NCI-H2227 treated with DMSO at 0.1 percent for 48 hours (cell line): ENCODE measurements at regions not wholly inside any gene's neighbourhood (a gene's known extent, or its start where the extent isn't known, plus 50 kb on each side); places are given as distances from the start of the nearest gene placed in this dataset.
"Not testable (repeated sequence)": the region's sequence is repeated elsewhere in the genome, so short reads cannot be mapped to it uniquely, and the experiment has no call there.

ENCODE experiments used
- DNase-seq: peaks from one replicate; lab custom pipeline; 2025; lab: John Stamatoyannopoulos, UW

- DNase-seq: no peak
Measured at GRCh38 chr6:144688713-144689112, 403.6 kb downstream of the UTRN start.

- no peak for DNase-seq
Measured at GRCh38 chr6:144689503-144690040, 404.4 kb downstream of the UTRN start.

- DNase-seq: no peak
Measured at GRCh38 chr6:144690133-144690532, 405.0 kb downstream of the UTRN start.

DNA sequence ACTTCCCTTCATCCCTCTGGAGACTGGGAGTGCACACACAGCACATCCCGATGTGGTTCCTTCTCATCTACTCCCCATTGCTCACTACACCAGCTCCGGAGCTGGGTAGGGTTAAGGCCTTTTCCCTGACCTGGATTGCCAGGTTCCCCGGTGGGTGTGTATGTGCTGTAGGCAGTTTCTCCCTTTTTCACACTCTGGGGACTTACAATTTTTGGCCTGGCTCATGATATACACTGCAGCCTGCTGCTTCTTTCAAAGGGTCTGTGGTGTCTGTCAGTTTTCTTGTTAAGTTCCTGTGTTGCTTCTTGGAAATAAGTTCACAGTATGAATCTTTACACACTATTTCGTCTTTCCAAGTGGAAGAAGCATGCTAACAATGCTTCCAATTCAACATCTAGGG is 405.5 kb downstream of the UTRN start:
- DNase-seq: no peak

DNA sequence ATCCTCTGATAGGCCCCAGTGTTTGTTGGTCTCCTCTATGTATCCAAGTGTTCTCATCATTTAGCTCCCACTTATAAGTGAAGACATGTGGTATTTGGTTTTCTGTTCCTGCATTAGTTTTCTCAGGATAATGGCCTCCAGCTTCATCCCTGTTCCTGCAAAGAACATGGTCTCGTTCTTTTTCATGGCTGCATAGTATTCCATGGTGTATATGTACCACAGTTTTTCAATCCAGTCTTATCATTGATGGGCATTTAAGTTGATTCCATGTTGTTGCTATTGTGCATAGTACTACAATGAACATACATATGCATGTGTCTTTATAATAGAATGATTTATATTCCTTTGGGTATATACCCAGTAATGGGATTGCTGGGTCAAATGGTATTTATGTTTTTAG is 406.9 kb downstream of the UTRN start:
- not testable (repeated sequence) for DNase-seq

DNA sequence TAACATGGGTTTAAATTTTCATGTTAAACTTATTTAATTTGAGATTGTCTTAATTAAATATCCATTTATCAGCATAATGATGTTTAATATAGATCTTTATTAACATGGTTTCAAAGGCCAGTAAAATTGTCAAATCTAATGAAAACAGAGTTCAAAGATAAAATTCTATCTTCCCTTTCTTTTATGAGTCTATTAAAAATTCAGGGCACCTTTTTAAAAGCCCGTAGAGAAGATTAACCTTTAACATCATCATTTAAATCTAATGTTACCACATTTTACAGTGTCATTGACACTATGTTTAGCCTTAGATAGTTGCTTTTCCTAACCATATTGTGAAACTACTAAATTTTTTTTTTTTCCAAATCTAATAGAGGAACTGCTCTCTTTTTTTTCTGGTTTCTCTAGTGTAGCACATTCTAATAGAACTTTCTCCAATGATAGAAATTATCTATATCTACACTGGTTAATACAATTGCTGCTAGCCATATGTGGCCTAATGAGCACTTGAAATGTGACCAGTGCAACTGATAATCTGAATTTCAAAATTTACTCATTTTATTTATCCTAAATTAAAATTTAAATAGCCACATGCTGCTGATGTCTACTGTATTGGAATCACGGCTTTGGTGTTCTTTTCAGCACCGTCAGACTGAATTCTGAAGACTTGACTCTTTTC is 410.9 kb downstream of the UTRN start:
- no peak for DNase-seq

DNA sequence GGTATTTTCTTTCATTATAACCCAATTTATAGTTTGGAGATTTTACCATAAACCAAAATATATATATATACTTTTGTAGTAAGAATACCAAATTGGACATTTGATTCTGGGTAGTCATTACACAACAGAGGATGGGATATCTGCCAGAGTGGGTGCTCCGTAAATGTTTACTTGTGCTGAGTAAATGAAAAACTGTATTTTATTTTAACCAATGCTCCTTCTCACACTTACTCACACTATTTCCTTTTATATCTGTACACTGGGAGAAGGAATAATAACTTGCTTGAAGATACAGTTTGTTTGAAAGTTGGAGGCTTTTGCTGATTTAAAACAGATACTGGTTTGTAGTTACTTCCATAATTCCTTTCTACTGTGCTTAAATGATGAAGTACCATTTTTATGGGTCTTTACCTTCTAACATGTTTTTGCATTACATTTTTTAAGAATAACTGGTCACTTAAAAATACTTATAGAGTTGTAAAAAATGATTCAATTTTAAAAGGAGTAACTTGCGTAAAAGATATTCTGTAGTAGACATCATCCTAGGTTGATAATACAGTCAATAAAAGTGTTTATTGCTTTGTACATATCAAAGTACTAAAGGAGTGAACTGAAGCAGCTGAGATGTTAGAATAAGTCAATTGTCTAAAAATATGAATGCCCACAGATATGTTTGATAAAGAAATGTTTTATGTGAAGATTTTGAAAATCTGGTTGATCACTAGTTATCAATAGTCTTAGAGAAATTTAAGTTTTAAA is 411.7 kb downstream of the UTRN start:
- no peak for DNase-seq

DNA sequence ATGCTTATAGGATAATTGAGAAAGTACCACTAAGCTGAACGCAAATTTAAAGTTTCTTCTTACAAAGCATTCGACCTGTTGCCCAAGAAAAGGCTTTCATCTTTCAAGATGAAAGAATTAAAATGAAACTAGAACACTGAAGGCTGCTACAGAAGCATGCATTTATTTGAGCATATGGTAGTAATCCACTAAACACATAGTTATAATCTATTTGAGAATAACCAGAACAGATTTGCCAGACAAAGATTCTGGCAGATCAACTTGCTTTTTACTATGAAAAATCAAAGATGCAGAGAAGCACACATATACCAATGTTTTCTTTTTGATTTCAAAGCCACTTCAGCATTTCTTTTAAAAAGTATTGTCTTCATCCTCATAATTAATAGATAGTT is 412.2 kb downstream of the UTRN start:
- DNase-seq: no peak

GRCh38 chr6:144697801-144698200 is 412.7 kb downstream of the UTRN start:
- DNase-seq: no peak

- no peak for DNase-seq
Measured at GRCh38 chr6:144702781-144703180, 417.6 kb downstream of the UTRN start.

DNA sequence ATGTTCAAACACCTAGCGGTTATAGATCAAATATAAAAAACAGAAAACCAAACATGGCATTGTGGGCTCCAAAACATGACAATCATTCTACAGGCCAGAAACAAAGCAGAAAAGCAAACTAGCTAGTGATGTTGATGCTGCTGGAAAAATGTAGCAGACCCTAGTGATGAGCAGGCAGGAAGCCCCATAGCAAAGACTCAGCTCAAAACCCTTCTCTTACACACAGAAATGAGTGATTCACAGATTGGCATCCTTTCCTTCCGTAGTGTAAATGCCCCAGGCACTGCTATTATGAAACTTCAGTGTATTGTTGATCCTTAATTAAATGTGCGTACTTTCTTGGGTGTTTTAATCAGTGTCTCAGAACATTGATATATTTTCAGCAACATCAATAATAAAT is 425.1 kb downstream of the UTRN start:
- no peak for DNase-seq

DNA sequence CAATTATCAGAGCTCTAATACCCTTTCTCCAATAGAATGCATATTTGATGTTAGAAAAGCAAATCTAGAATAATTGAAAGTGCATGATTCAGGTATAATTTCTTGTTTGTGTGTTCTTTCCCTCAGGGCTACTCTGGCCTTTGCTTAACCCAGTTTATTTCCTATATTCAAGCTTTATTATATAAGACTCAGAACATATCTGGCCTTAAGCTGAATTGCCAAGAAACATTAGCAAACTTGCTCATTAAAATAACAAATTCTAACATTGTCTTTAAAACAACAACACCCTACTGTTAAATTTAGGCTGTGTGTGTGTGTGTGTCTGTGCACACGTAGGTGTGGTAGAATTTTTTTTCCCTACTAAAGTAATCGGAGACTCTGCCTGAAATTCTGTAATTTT is 426.5 kb downstream of the UTRN start:
- DNase-seq: no peak

GRCh38 chr6:144712541-144712940 is 427.4 kb downstream of the UTRN start:
- no peak for DNase-seq

- DNase-seq: no peak
Measured at GRCh38 chr6:144714021-144714712, 429.0 kb downstream of the UTRN start.

DNA sequence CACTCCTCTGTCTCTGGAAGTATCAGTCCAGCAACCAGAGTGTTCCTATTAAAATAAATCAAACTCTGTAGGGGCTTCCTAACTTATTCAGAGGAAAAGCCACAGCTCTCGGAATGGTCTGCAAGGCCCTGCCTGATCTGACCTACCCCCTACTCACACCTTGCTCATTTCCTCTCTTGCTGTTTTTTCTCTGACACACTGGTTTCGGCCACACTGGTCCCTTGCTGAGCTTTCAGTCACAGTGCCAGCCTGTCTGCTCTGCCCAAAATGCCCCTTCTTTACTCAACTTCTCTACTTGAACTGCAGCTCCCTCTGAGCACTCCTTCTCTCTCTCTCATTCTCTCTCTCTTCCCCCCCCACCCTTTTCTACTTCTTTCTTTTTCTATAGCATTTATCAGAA is 430.2 kb downstream of the UTRN start:
- DNase-seq: no peak

GRCh38 chr6:144718431-144718830 is 433.3 kb downstream of the UTRN start:
- DNase-seq: no peak

DNA sequence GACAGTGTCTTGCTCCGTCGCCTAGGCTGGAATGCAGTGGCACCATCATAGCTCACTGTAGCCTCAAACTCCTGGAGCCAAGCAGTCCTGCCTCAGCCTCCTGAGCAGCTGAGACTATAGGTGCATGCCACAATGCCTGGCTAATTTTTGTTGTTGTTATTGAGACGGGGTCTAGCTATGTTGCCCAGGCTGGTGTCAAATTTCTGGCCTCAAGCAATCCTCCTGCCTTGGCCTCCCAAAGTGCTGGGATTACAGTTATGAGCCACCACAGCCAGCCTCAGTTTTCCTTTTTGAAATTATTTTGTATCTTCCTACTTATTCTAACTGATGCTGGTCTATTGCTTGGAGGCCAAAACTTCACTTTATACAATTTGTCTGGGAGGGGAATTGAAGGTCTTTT is 436.1 kb downstream of the UTRN start:
- no peak for DNase-seq

DNA sequence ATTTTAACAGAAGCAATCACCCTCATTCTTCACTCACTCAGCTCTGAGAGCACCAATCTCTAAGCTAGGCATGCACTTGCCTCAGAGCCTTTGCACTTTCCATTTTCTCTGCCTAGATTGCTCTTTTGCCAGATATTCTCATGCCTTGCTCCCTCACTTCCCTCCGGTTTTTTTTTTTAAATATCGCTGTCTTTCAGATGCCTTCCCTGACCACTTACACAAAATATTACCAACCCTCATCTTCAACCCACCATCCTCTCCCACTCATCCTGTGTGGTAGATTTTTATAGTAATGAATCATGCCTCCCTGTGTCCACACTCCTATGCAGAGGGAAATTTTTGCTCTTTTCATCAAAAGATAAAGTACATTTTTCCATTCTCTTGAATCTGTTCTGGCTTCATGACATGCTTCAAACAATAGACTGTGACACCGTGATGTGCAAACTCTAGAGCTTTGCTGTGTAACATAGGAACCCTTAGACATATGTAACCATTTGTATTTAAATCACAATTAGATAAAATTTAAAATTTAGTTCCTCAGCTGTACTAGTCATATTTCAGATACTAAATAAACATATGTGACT is 437.1 kb downstream of the UTRN start:
- no peak for DNase-seq

GRCh38 chr6:144722925-144723324 is 437.8 kb downstream of the UTRN start:
- DNase-seq: no peak

DNA sequence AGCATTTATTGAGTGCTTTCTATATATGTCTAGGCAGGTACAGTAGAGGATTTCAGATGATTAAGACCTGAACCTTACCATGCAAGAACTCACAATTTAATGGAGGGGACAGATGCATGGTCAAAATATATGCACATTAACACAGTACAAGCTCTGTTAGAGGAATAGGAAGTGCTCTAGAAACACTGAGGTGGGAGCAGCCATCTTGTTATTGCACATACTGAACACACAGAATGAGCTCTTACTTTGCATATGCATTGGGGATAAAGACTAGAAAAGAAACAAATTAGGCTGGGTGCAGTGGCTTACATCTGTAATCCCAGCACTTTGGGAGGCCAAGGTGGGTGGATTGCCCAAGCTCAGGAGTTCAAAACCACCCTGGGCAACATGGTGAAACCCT is 438.3 kb downstream of the UTRN start:
- DNase-seq: no peak

GRCh38 chr6:144724818-144725217 is 439.7 kb downstream of the UTRN start:
- no peak for DNase-seq

- DNase-seq: no peak
Measured at GRCh38 chr6:144725736-144726522, 440.8 kb downstream of the UTRN start.
